ENCODE measurements at regions not wholly inside any gene's neighbourhood (a gene's known extent, or its start where the extent isn't known, plus 50 kb on each side); places are given as distances from the start of the nearest gene placed in this dataset.

- H3K9ac ChIP-seq (ENCODE audit: control insufficient read depth, extremely low read depth, insufficient read depth, low read length): no peak overlapping the region
- no peak overlapping the region for H2AFZ ChIP-seq (ENCODE audit: control insufficient read depth, low read length)
- no peaks in the 10 kb centered on the region for H3K79me2 ChIP-seq (ENCODE audit: control insufficient read depth, insufficient read depth, low read length)
- no peak overlapping the region for H3K4me3 ChIP-seq (ENCODE audit: control insufficient read depth in 2 of 3, extremely low read depth in 1 of 3, insufficient read depth in 2 of 3, low read depth in 1 of 3, low read length in 3 of 3)
- H3K4me1 ChIP-seq (ENCODE audit: control insufficient read depth, extremely low read depth, insufficient read depth, low read length): peaks cover 34% of the 10 kb centered on the region
- no peaks in the 10 kb centered on the region for H3K9me3 ChIP-seq (ENCODE audit: control insufficient read depth, low read depth, low read length)
- dilution Hi-C loops (cut with MboI; ENCODE audit: extremely low pct_ligation_motif_present, low sequenced_read_pairs): no loop called here
- DNase-seq (ENCODE audit: low read depth, low spot score) (no peak), FAIRE-seq (no peak)
- peak overlapping the region; percentile 65 for H3K27ac ChIP-seq (ENCODE audit: control insufficient read depth, insufficient read depth, low read length)
- H3K9me1 ChIP-seq (ENCODE audit: control insufficient read depth, extremely low read depth, insufficient read depth, low read length): no peaks in the 10 kb centered on the region
- H3K27me3 ChIP-seq (ENCODE audit: control insufficient read depth, extremely low read depth, insufficient read depth, low read length): no peaks in the 10 kb centered on the region
- H3K36me3 ChIP-seq (ENCODE audit: control insufficient read depth in 2 of 2, extremely low read depth in 1 of 2, insufficient read depth in 2 of 2, low read length in 2 of 2): no peaks in the 10 kb centered on the region
- TF ChIP-seq CTCF (optimal IDR thresholded peaks at IDR 0.05 in 1 of 3, IDR thresholded peaks at IDR 0.05 in 1 of 3, conservative IDR thresholded peaks at IDR 0.05 in 1 of 3; ENCODE audit: extremely low read depth in 1 of 3, insufficient read depth in 2 of 3, low read length in 3 of 3) (no peak), EZH2 (IDR thresholded peaks at IDR 0.05; ENCODE audit: low read length) (no peak)
- H3K4me2 ChIP-seq (ENCODE audit: control insufficient read depth, extremely low read depth, insufficient read depth, low read depth, low read length): no peak overlapping the region
- H4K20me1 ChIP-seq (ENCODE audit: control insufficient read depth, extremely low read depth, insufficient read depth, low read length): no peaks in the 10 kb centered on the region
These were observed 200.7 kb upstream of the FOXN2 start for GRCh38 chr2:48113767-48114166.

- dilution Hi-C loops (cut with MboI; ENCODE audit: extremely low pct_ligation_motif_present, low sequenced_read_pairs): no loop called here
- H3K9me1 ChIP-seq (ENCODE audit: control insufficient read depth, extremely low read depth, insufficient read depth, low read length): no peaks in the 10 kb centered on the region
- peak overlapping the region; percentile 8 for H3K4me2 ChIP-seq (ENCODE audit: control insufficient read depth, extremely low read depth, insufficient read depth, low read depth, low read length)
- H4K20me1 ChIP-seq (ENCODE audit: control insufficient read depth, extremely low read depth, insufficient read depth, low read length): no peaks in the 10 kb centered on the region
- H3K9ac ChIP-seq (ENCODE audit: control insufficient read depth, extremely low read depth, insufficient read depth, low read length): no peak overlapping the region
- DNase-seq (ENCODE audit: low read depth, low spot score): peak; percentile 91
- H3K79me2 ChIP-seq (ENCODE audit: control insufficient read depth, insufficient read depth, low read length): no peaks in the 10 kb centered on the region
- no peaks in the 10 kb centered on the region for H3K27me3 ChIP-seq (ENCODE audit: control insufficient read depth, extremely low read depth, insufficient read depth, low read length)
- FAIRE-seq: peak; percentile 56
- TF ChIP-seq EZH2 (IDR thresholded peaks at IDR 0.05; ENCODE audit: low read length): no peak
- TF ChIP-seq CTCF (optimal IDR thresholded peaks at IDR 0.05 in 1 of 3, IDR thresholded peaks at IDR 0.05 in 1 of 3, conservative IDR thresholded peaks at IDR 0.05 in 1 of 3; ENCODE audit: extremely low read depth in 1 of 3, insufficient read depth in 2 of 3, low read length in 3 of 3): no peak
- H3K36me3 ChIP-seq (ENCODE audit: control insufficient read depth in 2 of 2, extremely low read depth in 1 of 2, insufficient read depth in 2 of 2, low read length in 2 of 2): no peaks in the 10 kb centered on the region
- no peaks in the 10 kb centered on the region for H3K9me3 ChIP-seq (ENCODE audit: control insufficient read depth, low read depth, low read length)
- peak overlapping the region; percentile 80 for H3K27ac ChIP-seq (ENCODE audit: control insufficient read depth, insufficient read depth, low read length)
- no peak overlapping the region for H2AFZ ChIP-seq (ENCODE audit: control insufficient read depth, low read length)
- H3K4me1 ChIP-seq (ENCODE audit: control insufficient read depth, extremely low read depth, insufficient read depth, low read length): peaks cover 34% of the 10 kb centered on the region
- no peak overlapping the region for H3K4me3 ChIP-seq (ENCODE audit: control insufficient read depth in 2 of 3, extremely low read depth in 1 of 3, insufficient read depth in 2 of 3, low read depth in 1 of 3, low read length in 3 of 3)
These were observed 200.2 kb upstream of the FOXN2 start for GRCh38 chr2:48114256-48114655.
